Astrocyte of the spinal cord (primary cell): ENCODE measurements at regions not wholly inside any gene's neighbourhood (a gene's known extent, or its start where the extent isn't known, plus 50 kb on each side); places are given as distances from the start of the nearest gene placed in this dataset.
A peak's percentile ranks its signal among the peaks of the same experiment; 100 is the strongest.

Experiments
- DNase-seq: peaks from one replicate; pipeline ENCODE4 v3.0.0; 2011; ENCODE audit warnings: low read depth, low spot score
- H3K4me3 ChIP-seq: 2 replicates; pipeline ENCODE4 v1.5.1; 2011; ENCODE audit warnings: low read depth, mild to moderate bottlenecking, low read length, moderate library complexity
- CTCF ChIP-seq: IDR thresholded peaks from 2 replicates; pipeline ENCODE4 v1.5.1; 2012; ENCODE audit warnings: low read depth, mild to moderate bottlenecking, low read length, inconsistent platforms
- in situ Hi-C: cut with HindIII; loops from 2 replicates; pipeline ENCODE4 v1.10.0; 2017; ENCODE audit warnings: low sequenced_read_pairs

GRCh38 chr7:22936246-22936645, 77.7 kb downstream of the HYCC1 start:
- in situ Hi-C loops: no loop called here
- no peak for TF ChIP-seq CTCF
- no peak for DNase-seq

GRCh38 chr7:22935269-22935668, 78.7 kb downstream of the HYCC1 start:
- no peak for DNase-seq
- H3K4me3 ChIP-seq: no peak overlapping the region
- no peak for TF ChIP-seq CTCF
- in situ Hi-C loops: no loop called here

More at GRCh38 chr7:22936246-22936645, 77.7 kb downstream of the HYCC1 start:
- H3K4me3 ChIP-seq: no peak overlapping the region

- in situ Hi-C loops: no loop called here
- H3K4me3 ChIP-seq: no peak overlapping the region
- no peak for TF ChIP-seq CTCF
- peak; percentile 30 for DNase-seq
These were observed 79.4 kb downstream of the HYCC1 start for GRCh38 chr7:22934473-22935065.

- no peak for TF ChIP-seq CTCF
- no peak for DNase-seq
- H3K4me3 ChIP-seq: no peak overlapping the region
- in situ Hi-C loops: no loop called here
These were observed 79.9 kb downstream of the HYCC1 start for GRCh38 chr7:22934023-22934422.

- DNase-seq: no peak
- in situ Hi-C loops: no loop called here
- TF ChIP-seq CTCF: no peak
- H3K4me3 ChIP-seq: no peak overlapping the region
These were observed 81.0 kb downstream of the HYCC1 start for GRCh38 chr7:22932896-22933295.

- no peak for TF ChIP-seq CTCF
- H3K4me3 ChIP-seq: no peak overlapping the region
- DNase-seq: no peak
- in situ Hi-C loops: no loop called here
These were observed 82.9 kb downstream of the HYCC1 start for GRCh38 chr7:22931011-22931410.

GRCh38 chr7:22922307-22922706, 91.6 kb downstream of the HYCC1 start:
- H3K4me3 ChIP-seq: no peak overlapping the region
- no peak for TF ChIP-seq CTCF
- in situ Hi-C loops: no loop called here
- no peak for DNase-seq
